ENCODE measurements at regions not wholly inside any gene's neighbourhood (a gene's known extent, or its start where the extent isn't known, plus 50 kb on each side); places are given as distances from the start of the nearest gene placed in this dataset.

- TF ChIP-seq CHD1 (IDR thresholded peaks at IDR 0.05; ENCODE audit: low read depth, low read length), result no peak
- no peak for TF ChIP-seq CTCF (conservative IDR thresholded peaks at IDR 0.05; ENCODE audit: low read depth, low read length)
- no peak for TF ChIP-seq POLR2A (IDR thresholded peaks at IDR 0.05; ENCODE audit: low read depth, low read length)
- no peak for TF ChIP-seq BHLHE40 (IDR thresholded peaks at IDR 0.05; ENCODE audit: low read depth, low read length)
- TF ChIP-seq, protein P1, sequence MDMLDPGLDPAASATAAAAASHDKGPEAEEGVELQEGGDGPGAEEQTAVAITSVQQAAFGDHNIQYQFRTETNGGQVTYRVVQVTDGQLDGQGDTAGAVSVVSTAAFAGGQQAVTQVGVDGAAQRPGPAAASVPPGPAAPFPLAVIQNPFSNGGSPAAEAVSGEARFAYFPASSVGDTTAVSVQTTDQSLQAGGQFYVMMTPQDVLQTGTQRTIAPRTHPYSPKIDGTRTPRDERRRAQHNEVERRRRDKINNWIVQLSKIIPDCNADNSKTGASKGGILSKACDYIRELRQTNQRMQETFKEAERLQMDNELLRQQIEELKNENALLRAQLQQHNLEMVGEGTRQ (IDR thresholded peaks at IDR 0.05; ENCODE audit: low read depth, low read length), result no peak
- TF ChIP-seq CEBPB (IDR thresholded peaks at IDR 0.05; ENCODE audit: low read depth, low read length), result no peak
- no peak for TF ChIP-seq MAZ (IDR thresholded peaks at IDR 0.05; ENCODE audit: borderline replicate concordance, low read depth, low read length)
- no peak for TF ChIP-seq RFX5 (IDR thresholded peaks at IDR 0.05; ENCODE audit: low read depth, low read length)
- no peak for TF ChIP-seq FOS (IDR thresholded peaks at IDR 0.05; ENCODE audit: low read depth, low read length)
- no peak for TF ChIP-seq SMC3 (IDR thresholded peaks at IDR 0.05; ENCODE audit: low read depth, low read length)
Measured at GRCh38 chr14:98682726-98683125, 589.3 kb downstream of the BCL11B start.

All from IMR-90 (cell line).